Iris pigment epithelial cell (primary cell): ENCODE measurements at regions not wholly inside any gene's neighbourhood (a gene's known extent, or its start where the extent isn't known, plus 50 kb on each side); places are given as distances from the start of the nearest gene placed in this dataset.
"Not testable (repeated sequence)": the region's sequence is repeated elsewhere in the genome, so short reads cannot be mapped to it uniquely, and the experiment has no call there.

ENCODE experiments used
- DNase-seq: peaks from one replicate; pipeline ENCODE4 v3.0.0-alpha.2; 2011; ENCODE audit warnings: low read depth

GRCh38 chrX:145881175-145881995, 63.8 kb downstream of the SLITRK2 start:
- no peak for DNase-seq

GRCh38 chrX:145886469-145886868, 68.8 kb downstream of the SLITRK2 start:
- no peak for DNase-seq

GRCh38 chrX:145910017-145910416, 92.4 kb downstream of the SLITRK2 start:
- no peak for DNase-seq

- DNase-seq = no peak
Measured at GRCh38 chrX:145919400-145919799, 101.8 kb downstream of the SLITRK2 start.

- DNase-seq = no peak
Measured at GRCh38 chrX:145923376-145923775, 105.7 kb downstream of the SLITRK2 start.

- DNase-seq = no peak
Measured at GRCh38 chrX:145936769-145937168, 119.1 kb downstream of the SLITRK2 start.

GRCh38 chrX:145949056-145949455, 131.4 kb downstream of the SLITRK2 start:
- no peak for DNase-seq

GRCh38 chrX:145953628-145954027, 136.0 kb downstream of the SLITRK2 start:
- no peak for DNase-seq

- DNase-seq = no peak
Measured at GRCh38 chrX:145990051-145990450, 172.4 kb downstream of the SLITRK2 start.

- DNase-seq = no peak
Measured at GRCh38 chrX:146006637-146007036, 189.0 kb downstream of the SLITRK2 start.

- DNase-seq = no peak
Measured at GRCh38 chrX:146036000-146036399, 218.4 kb downstream of the SLITRK2 start.

GRCh38 chrX:146041741-146042140, 224.1 kb downstream of the SLITRK2 start:
- no peak for DNase-seq

GRCh38 chrX:146046011-146046715, 228.5 kb downstream of the SLITRK2 start:
- not testable (repeated sequence) for DNase-seq

GRCh38 chrX:146049568-146049967, 231.9 kb downstream of the SLITRK2 start:
- not testable (repeated sequence) for DNase-seq

- no peak for DNase-seq
Measured at GRCh38 chrX:146054311-146054710, 236.7 kb downstream of the SLITRK2 start.

GRCh38 chrX:146055733-146056132, 238.1 kb downstream of the SLITRK2 start:
- DNase-seq = no peak

- no peak for DNase-seq
Measured at GRCh38 chrX:146056511-146057081, 239.0 kb downstream of the SLITRK2 start.

- DNase-seq = no peak
Measured at GRCh38 chrX:146064156-146064555, 246.5 kb downstream of the SLITRK2 start.

- DNase-seq = no peak
Measured at GRCh38 chrX:146090732-146091131, 273.1 kb downstream of the SLITRK2 start.

GRCh38 chrX:146109362-146109761, 291.7 kb downstream of the SLITRK2 start:
- no peak for DNase-seq

GRCh38 chrX:146119074-146119473, 301.4 kb downstream of the SLITRK2 start:
- not testable (repeated sequence) for DNase-seq

- DNase-seq = no peak
Measured at GRCh38 chrX:146127617-146128016, 310.0 kb downstream of the SLITRK2 start.

GRCh38 chrX:146141221-146141620, 323.6 kb downstream of the SLITRK2 start:
- no peak for DNase-seq
